WTC11 (cell line): ENCODE measurements at regions not wholly inside any gene's neighbourhood (a gene's known extent, or its start where the extent isn't known, plus 50 kb on each side); places are given as distances from the start of the nearest gene placed in this dataset.

Experiments used
- ATAC-seq: fragments of 200-7000 bp; cut with Tn5 transposase; 2 replicates; pipeline ENCODE4 v1.10.0; 2021; ENCODE audit warnings: mild to moderate bottlenecking, moderate library complexity
- CTCF ChIA-PET: fragments of 300-600 bp; sonication (Branson Sonifier 250); formaldehyde crosslinking; loops from one replicate; lab custom pipeline; 2021; ENCODE audit warnings: antibody characterized with exemption; lab: Charles Lee
- POLR2A ChIA-PET: fragments of 350-600 bp; sonication (Branson Sonifier 250); formaldehyde crosslinking; loops from one replicate; lab custom pipeline; 2021; ENCODE audit warnings: antibody characterized with exemption; lab: Charles Lee
- DNase-seq: peaks from one replicate; pipeline ENCODE4 v3.0.0; 2021; ENCODE audit warnings: low spot score
- H3K27ac Mint-ChIP-seq: 2 replicates; pipeline ENCODE4 v1.8.0; 2021; ENCODE audit warnings: mixed read lengths
- H3K27me3 Mint-ChIP-seq: 2 replicates; pipeline ENCODE4 v1.8.0; 2021; ENCODE audit warnings: low read depth, mild to moderate bottlenecking, moderate library complexity, mixed read lengths
- H3K36me3 Mint-ChIP-seq: 2 replicates; pipeline ENCODE4 v1.8.0; 2021; ENCODE audit warnings: mixed read lengths
- H3K4me1 Mint-ChIP-seq: 2 replicates; pipeline ENCODE4 v1.8.0; 2022; ENCODE audit warnings: mixed read lengths
- H3K4me3 Mint-ChIP-seq: 2 replicates; pipeline ENCODE4 v1.8.0; 2021; ENCODE audit warnings: mild to moderate bottlenecking, moderate library complexity, mixed read lengths
- H3K9me3 Mint-ChIP-seq: 2 replicates; pipeline ENCODE4 v1.8.0; 2021; ENCODE audit warnings: mixed read lengths
- ATF2 ChIP-seq: sonication (generic); formaldehyde crosslinking; IDR thresholded peaks from 2 replicates; pipeline ENCODE4 v1.8.1; 2022; ENCODE audit warnings: low read depth, missing genetic modification reagents, borderline replicate concordance
- ATF3 ChIP-seq: sonication (generic); formaldehyde crosslinking; conservative IDR thresholded peaks from 2 replicates; pipeline ENCODE4 v1.8.1; 2022; ENCODE audit warnings: mild to moderate bottlenecking, missing genetic modification reagents
- CDX4 ChIP-seq: fragments of 250-450 bp; sonication (Bioruptor Pico); IDR thresholded peaks from 2 replicates; pipeline ENCODE4 v1.9.0; 2021; ENCODE audit warnings: moderate library complexity, mild to moderate bottlenecking, inconsistent platforms, borderline replicate concordance
- E2F4 ChIP-seq: sonication (generic); formaldehyde crosslinking; IDR thresholded peaks from 2 replicates; pipeline ENCODE4 v1.8.1; 2022; ENCODE audit warnings: low read depth, mild to moderate bottlenecking, moderate library complexity, missing genetic modification reagents, borderline replicate concordance
- FOXJ3 ChIP-seq: sonication (generic); formaldehyde crosslinking; IDR thresholded peaks from 2 replicates; pipeline ENCODE4 v1.9.0; 2021; ENCODE audit warnings: missing genetic modification reagents, mild to moderate bottlenecking, borderline replicate concordance
- FOXP1 ChIP-seq: sonication (generic); formaldehyde crosslinking; IDR thresholded peaks from 2 replicates; pipeline ENCODE4 v1.8.0; 2022; ENCODE audit warnings: missing genetic modification reagents, mild to moderate bottlenecking, moderate library complexity, borderline replicate concordance
- FOXP4 ChIP-seq: sonication (generic); formaldehyde crosslinking; IDR thresholded peaks from 2 replicates; pipeline ENCODE4 v1.8.0; 2022; ENCODE audit warnings: mild to moderate bottlenecking, missing genetic modification reagents
- GRHL2 ChIP-seq: fragments of 250-450 bp; sonication (Bioruptor Pico); IDR thresholded peaks from 2 replicates; pipeline ENCODE4 v1.8.0; 2022; ENCODE audit warnings: mild to moderate bottlenecking, moderate library complexity; ENCODE audit not compliant: insufficient replicate concordance, severe bottlenecking
- HMGXB4 ChIP-seq: sonication (generic); formaldehyde crosslinking; IDR thresholded peaks from 2 replicates; pipeline ENCODE4 v1.8.1; 2023; ENCODE audit warnings: mild to moderate bottlenecking, moderate library complexity, missing genetic modification reagents
- JUN ChIP-seq: sonication (generic); formaldehyde crosslinking; IDR thresholded peaks from 2 replicates; pipeline ENCODE4 v1.8.0; 2023; ENCODE audit warnings: mild to moderate bottlenecking, missing genetic modification reagents
- NR2C2 ChIP-seq: sonication (generic); formaldehyde crosslinking; IDR thresholded peaks from 2 replicates; pipeline ENCODE4 v1.8.0; 2022; ENCODE audit warnings: mild to moderate bottlenecking, missing genetic modification reagents
- RELA ChIP-seq: sonication (generic); formaldehyde crosslinking; IDR thresholded peaks from 2 replicates; pipeline ENCODE4 v1.8.1; 2022; ENCODE audit warnings: missing genetic modification reagents, mild to moderate bottlenecking, borderline replicate concordance
- RORB ChIP-seq: fragments of 250-450 bp; sonication (Bioruptor Pico); IDR thresholded peaks from 2 replicates; pipeline ENCODE4 v1.9.0; 2021; ENCODE audit warnings: mild to moderate bottlenecking
- SMAD4 ChIP-seq: sonication (generic); formaldehyde crosslinking; IDR thresholded peaks from 2 replicates; pipeline ENCODE4 v1.8.0; 2022; ENCODE audit warnings: mild to moderate bottlenecking, missing genetic modification reagents
- TP53 ChIP-seq: sonication (generic); formaldehyde crosslinking; IDR thresholded peaks from 2 replicates; pipeline ENCODE4 v1.8.1; 2023; ENCODE audit warnings: mild to moderate bottlenecking, missing genetic modification reagents
- ZBTB43 ChIP-seq: sonication (generic); formaldehyde crosslinking; IDR thresholded peaks from 2 replicates; pipeline ENCODE4 v1.8.1; 2023; ENCODE audit warnings: mild to moderate bottlenecking, missing genetic modification reagents
- ZNF121 ChIP-seq: sonication (generic); formaldehyde crosslinking; IDR thresholded peaks from 2 replicates; pipeline ENCODE4 v1.8.0; 2023; ENCODE audit warnings: missing genetic modification reagents
- TF ChIP-seq, protein P1 (sequence below): sonication (generic); formaldehyde crosslinking; IDR thresholded peaks from 2 replicates; pipeline ENCODE4 v1.8.0; 2023; ENCODE audit warnings: missing genetic modification reagents
- TF ChIP-seq, protein P2 (sequence below): fragments of 250-450 bp; sonication (Bioruptor Pico); IDR thresholded peaks from 2 replicates; pipeline ENCODE4 v2.1.2; 2022; ENCODE audit warnings: mild to moderate bottlenecking, moderate library complexity

GRCh38 chr5:91245871-91246270 is 137.2 kb downstream of the ARRDC3 start:
- no peak overlapping the region for H3K27ac Mint-ChIP-seq
- no peaks in the 10 kb centered on the region for H3K27me3 Mint-ChIP-seq
- POLR2A ChIA-PET, result no interaction called here
- DNase-seq (no peak), ATAC-seq (no peak)
- no peak overlapping the region for H3K4me3 Mint-ChIP-seq
- peaks cover 16% of the 10 kb centered on the region for H3K9me3 Mint-ChIP-seq
- no peaks in the 10 kb centered on the region for H3K4me1 Mint-ChIP-seq
- peaks cover 7% of the 10 kb centered on the region for H3K36me3 Mint-ChIP-seq
- TF ChIP-seq ZNF121 (CRISPR knock-in tag) (no peak), RORB (CRISPR knock-in tag) (no peak), ATF3 (CRISPR knock-in tag) (no peak), HMGXB4 (CRISPR knock-in tag) (no peak), ZBTB43 (CRISPR knock-in tag) (no peak), NR2C2 (no peak), FOXP1 (no peak), CDX4 (CRISPR knock-in tag) (no peak), SMAD4 (CRISPR knock-in tag) (no peak), FOXJ3 (CRISPR knock-in tag) (no peak), ATF2 (no peak), GRHL2 (CRISPR knock-in tag) (no peak), TP53 (CRISPR knock-in tag) (no peak), E2F4 (CRISPR knock-in tag) (no peak), FOXP4 (CRISPR knock-in tag) (no peak), JUN (no peak), RELA (no peak)
- TF ChIP-seq, protein P1, sequence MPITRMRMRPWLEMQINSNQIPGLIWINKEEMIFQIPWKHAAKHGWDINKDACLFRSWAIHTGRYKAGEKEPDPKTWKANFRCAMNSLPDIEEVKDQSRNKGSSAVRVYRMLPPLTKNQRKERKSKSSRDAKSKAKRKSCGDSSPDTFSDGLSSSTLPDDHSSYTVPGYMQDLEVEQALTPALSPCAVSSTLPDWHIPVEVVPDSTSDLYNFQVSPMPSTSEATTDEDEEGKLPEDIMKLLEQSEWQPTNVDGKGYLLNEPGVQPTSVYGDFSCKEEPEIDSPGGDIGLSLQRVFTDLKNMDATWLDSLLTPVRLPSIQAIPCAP (CRISPR knock-in tag), result no peak
- TF ChIP-seq, protein P2, sequence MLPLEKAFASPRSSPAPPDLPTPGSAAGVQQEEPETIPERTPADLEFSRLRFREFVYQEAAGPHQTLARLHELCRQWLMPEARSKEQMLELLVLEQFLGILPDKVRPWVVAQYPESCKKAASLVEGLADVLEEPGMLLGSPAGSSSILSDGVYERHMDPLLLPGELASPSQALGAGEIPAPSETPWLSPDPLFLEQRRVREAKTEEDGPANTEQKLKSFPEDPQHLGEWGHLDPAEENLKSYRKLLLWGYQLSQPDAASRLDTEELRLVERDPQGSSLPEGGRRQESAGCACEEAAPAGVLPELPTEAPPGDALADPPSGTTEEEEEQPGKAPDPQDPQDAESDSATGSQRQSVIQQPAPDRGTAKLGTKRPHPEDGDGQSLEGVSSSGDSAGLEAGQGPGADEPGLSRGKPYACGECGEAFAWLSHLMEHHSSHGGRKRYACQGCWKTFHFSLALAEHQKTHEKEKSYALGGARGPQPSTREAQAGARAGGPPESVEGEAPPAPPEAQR (CRISPR knock-in tag), result no peak
- CTCF ChIA-PET, result interaction anchor here (4.8 kb wide), 1 partner anchor 140 kb away, joined by 27 read pairs; no protein-coding TSS in a partner anchor
